Kidney (tissue), 13 donors: ENCODE measurements at regions not wholly inside any gene's neighbourhood (a gene's known extent, or its start where the extent isn't known, plus 50 kb on each side); places are given as distances from the start of the nearest gene placed in this dataset.

Experiments
- DNase-seq, 5 donors: peaks; one replicate each; pipeline ENCODE4 v3.0.0-alpha.2; 2013 to 2020
- FAIRE-seq: peaks from 2 replicates; lab custom pipeline; 2012; peaks lifted over from hg19 to GRCh38; lab: Jason Lieb, UNC
- H3K27ac ChIP-seq, 2 donors: one replicate each; pipeline ENCODE4 v1.7.0; 2013; ENCODE audit warnings: low read depth in 2 of 2, low read length in 2 of 2, inconsistent platforms in 1 of 2
- H3K27me3 ChIP-seq: one replicate; pipeline ENCODE4 v1.7.1; 2013; ENCODE audit warnings: low read length, inconsistent platforms; ENCODE audit not compliant: control insufficient read depth, insufficient read depth
- H3K36me3 ChIP-seq, 3 donors: one replicate each; pipeline versions ENCODE4 v1.7.0 to v1.7.1; 2013; ENCODE audit warnings: low read length in 3 of 3, control low read depth in 1 of 3, inconsistent platforms in 1 of 3; ENCODE audit not compliant: insufficient read depth in 3 of 3, control insufficient read depth in 2 of 3
- H3K4me1 ChIP-seq, 3 donors: one replicate each; pipeline versions ENCODE4 v1.7.0 to v1.7.1; 2013; ENCODE audit warnings: low read length in 3 of 3, inconsistent platforms in 1 of 3, low read depth in 1 of 3; ENCODE audit not compliant: control insufficient read depth in 2 of 3, insufficient read depth in 2 of 3
- H3K4me3 ChIP-seq, 3 donors: one replicate each; pipeline versions ENCODE4 v1.7.0 to v1.8.1; 2013; ENCODE audit warnings: low read length in 3 of 3, control low read depth in 1 of 3, inconsistent platforms in 1 of 3
- H3K9ac ChIP-seq, 3 donors: one replicate each; pipeline versions ENCODE4 v1.7.0 to v1.7.1; 2013; ENCODE audit warnings: low read length in 3 of 3, control low read depth in 1 of 3, inconsistent platforms in 1 of 3
- H3K9me3 ChIP-seq, 3 donors: one replicate each; pipeline versions ENCODE4 v1.7.0 to v1.7.1; 2013; ENCODE audit warnings: low read length in 3 of 3, control low read depth in 1 of 3, inconsistent platforms in 1 of 3; ENCODE audit not compliant: control insufficient read depth in 2 of 3, insufficient read depth in 1 of 3
- intact Hi-C: fragments of 100-400 bp; cut with DNase I; formaldehyde crosslinking; loops from one replicate; pipeline ENCODE4 v1.11.1; 2022
- TF ChIP-seq, protein P1 (sequence below): IDR thresholded peaks from 3 replicates; pipeline ENCODE4 v1.5.1; 2012; ENCODE audit warnings: mild to moderate bottlenecking, moderate library complexity, borderline replicate concordance; ENCODE audit not compliant: insufficient read depth; ENCODE audit errors: extremely low read depth
- donor health status: control.
- donor health status: control.
- donor health status: control.
- donor health status: control.
- donor health status: control.
- donor health status: DM: yes; HTN: yes; CAD: no.
- donor health status: Normal renal cell carcinoma (clear cell type).

DNA sequence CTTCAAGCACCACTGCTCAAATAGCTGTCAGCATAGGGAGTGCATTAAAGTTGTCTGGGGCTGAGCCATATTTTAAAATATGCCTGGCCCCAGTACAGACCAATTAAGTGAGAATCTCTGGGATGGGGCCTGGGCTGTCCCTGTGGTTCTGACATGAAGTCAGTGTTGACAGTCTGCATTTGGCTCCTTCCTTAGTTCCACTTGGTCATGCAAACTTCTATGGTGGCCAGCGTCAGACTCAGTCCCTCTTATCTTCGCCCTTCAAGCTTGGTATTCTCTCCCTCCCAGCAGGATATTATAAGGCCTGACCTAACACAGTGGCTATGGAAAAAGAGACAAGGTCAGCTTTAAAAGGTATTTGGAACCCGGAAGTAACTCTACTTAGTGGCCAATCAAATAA lies 177.2 kb downstream of the PMP22 start:
- H3K27me3 ChIP-seq = no peaks in the 10 kb centered on the region
- no peaks in the 10 kb centered on the region for H3K4me1 ChIP-seq
- H3K9me3 ChIP-seq = no peaks in the 10 kb centered on the region
- DNase-seq (no peak), FAIRE-seq (no peak)
- intact Hi-C loops = no loop called here
- no peak overlapping the region for H3K4me3 ChIP-seq
- TF ChIP-seq, protein P1, sequence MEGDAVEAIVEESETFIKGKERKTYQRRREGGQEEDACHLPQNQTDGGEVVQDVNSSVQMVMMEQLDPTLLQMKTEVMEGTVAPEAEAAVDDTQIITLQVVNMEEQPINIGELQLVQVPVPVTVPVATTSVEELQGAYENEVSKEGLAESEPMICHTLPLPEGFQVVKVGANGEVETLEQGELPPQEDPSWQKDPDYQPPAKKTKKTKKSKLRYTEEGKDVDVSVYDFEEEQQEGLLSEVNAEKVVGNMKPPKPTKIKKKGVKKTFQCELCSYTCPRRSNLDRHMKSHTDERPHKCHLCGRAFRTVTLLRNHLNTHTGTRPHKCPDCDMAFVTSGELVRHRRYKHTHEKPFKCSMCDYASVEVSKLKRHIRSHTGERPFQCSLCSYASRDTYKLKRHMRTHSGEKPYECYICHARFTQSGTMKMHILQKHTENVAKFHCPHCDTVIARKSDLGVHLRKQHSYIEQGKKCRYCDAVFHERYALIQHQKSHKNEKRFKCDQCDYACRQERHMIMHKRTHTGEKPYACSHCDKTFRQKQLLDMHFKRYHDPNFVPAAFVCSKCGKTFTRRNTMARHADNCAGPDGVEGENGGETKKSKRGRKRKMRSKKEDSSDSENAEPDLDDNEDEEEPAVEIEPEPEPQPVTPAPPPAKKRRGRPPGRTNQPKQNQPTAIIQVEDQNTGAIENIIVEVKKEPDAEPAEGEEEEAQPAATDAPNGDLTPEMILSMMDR = no peak
- H3K27ac ChIP-seq = no peak overlapping the region
- H3K9ac ChIP-seq = no peak overlapping the region
- no peaks in the 10 kb centered on the region for H3K36me3 ChIP-seq

DNA sequence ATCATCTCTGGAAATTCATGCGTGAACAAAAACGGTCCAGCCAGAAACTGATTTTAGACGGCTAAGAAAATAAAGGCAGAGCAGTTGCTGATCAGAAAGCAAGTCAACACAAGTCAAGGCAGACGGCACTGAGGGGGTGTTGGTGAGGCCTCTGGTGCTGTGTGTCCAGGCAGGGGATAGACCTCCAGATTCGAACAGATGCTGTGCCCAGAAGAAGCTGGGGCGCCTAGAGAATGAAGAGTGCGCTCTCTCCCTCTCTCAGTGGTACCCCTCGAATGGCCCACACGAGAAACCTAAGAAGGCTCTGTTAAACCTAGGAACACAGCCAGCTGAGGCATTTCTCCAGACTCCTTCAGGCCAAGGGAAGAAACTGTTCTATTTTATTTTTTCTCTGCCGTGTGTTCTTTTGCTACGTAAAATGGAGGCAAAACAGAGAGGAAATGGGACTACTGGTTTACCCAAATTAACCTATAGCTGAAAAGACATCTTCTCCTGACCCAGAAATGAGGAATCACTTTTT lies 178.3 kb downstream of the PMP22 start:
- FAIRE-seq (no peak), DNase-seq (no peak)
- TF ChIP-seq, protein P1 = no peak
- H3K36me3 ChIP-seq = no peaks in the 10 kb centered on the region
- no peaks in the 10 kb centered on the region for H3K27me3 ChIP-seq
- H3K4me1 ChIP-seq = no peaks in the 10 kb centered on the region
- H3K9me3 ChIP-seq = no peaks in the 10 kb centered on the region
- no peak overlapping the region for H3K27ac ChIP-seq
- no peak overlapping the region for H3K9ac ChIP-seq
- H3K4me3 ChIP-seq = no peak overlapping the region
- intact Hi-C loops = no loop called here

DNA sequence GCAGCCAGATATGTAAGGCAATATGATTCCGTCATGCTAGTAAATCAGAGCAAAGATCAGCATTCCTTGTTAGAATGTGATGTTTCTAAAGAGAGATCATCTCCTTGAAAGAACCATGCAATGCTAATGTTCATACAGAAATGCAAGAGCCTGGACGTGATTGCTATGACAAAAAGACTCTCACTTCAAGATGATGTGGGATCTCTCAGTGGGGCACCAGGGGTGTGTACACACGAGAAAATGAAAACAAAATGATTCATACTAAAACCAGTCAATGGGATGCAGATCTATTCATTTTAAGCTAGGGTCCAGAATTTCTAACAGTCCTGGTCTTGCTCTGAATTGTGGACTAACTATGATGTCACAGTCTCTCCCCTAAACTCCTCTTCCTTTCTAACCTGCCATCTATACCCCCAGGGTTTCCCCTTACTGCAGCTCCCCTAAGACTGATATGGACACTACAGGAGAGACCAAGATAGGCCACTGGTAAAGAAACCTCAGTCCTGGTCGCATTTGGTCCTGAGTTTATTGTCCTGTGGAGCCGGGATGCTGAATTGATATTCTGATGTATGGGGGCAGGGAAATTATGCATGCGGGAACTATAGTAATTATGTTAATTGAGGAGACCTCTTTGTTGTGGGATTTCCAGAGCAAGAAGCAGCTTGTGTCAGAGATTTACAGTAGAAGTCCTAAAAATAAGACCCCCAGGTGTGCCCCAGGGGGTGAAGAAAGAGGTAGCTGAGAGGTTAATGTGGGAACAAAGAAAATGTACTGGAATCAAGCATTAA lies 179.0 kb downstream of the PMP22 start:
- no peak overlapping the region for H3K4me3 ChIP-seq
- H3K4me1 ChIP-seq = no peaks in the 10 kb centered on the region
- H3K9me3 ChIP-seq = no peaks in the 10 kb centered on the region
- no peaks in the 10 kb centered on the region for H3K27me3 ChIP-seq
- H3K27ac ChIP-seq = no peak overlapping the region
- TF ChIP-seq, protein P1 = no peak
- H3K9ac ChIP-seq = no peak overlapping the region
- intact Hi-C loops = no loop called here
- FAIRE-seq = no peak
- DNase-seq = no peak
- no peaks in the 10 kb centered on the region for H3K36me3 ChIP-seq
